Glomerular visceral epithelial cell (primary cell): ENCODE measurements at regions not wholly inside any gene's neighbourhood (a gene's known extent, or its start where the extent isn't known, plus 50 kb on each side); places are given as distances from the start of the nearest gene placed in this dataset.
"Not testable (repeated sequence)": the region's sequence is repeated elsewhere in the genome, so short reads cannot be mapped to it uniquely, and the experiment has no call there.

Experiments used
- DNase-seq: peaks from one replicate; pipeline ENCODE4 v3.0.0-alpha.2; 2016; ENCODE audit errors: extremely low spot score

- DNase-seq: no peak
Observed at GRCh38 chrY:14351590-14351989, 172.7 kb upstream of the NLGN4Y start.

DNA sequence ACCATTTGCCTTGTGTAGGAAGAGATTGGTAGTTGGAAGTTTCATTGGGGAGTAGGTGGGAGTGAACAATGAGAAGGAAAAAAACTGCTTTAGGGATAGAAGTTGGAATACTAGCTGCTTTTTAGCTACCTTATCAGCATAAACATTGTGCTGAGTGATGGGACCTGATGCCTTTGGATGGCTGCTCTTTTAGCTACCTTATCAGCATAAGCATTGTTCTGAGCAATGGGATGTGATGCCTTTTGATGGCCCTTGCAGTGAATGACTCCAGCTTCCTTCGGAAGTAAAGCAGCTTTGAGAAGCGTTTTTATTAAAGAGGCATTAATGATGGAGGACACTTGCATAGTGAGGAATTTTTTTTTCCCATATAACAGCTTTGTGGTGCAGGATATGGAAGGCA, 168.2 kb upstream of the NLGN4Y start:
- no peak for DNase-seq

GRCh38 chrY:14360748-14361500, 163.4 kb upstream of the NLGN4Y start:
- no peak for DNase-seq

DNA sequence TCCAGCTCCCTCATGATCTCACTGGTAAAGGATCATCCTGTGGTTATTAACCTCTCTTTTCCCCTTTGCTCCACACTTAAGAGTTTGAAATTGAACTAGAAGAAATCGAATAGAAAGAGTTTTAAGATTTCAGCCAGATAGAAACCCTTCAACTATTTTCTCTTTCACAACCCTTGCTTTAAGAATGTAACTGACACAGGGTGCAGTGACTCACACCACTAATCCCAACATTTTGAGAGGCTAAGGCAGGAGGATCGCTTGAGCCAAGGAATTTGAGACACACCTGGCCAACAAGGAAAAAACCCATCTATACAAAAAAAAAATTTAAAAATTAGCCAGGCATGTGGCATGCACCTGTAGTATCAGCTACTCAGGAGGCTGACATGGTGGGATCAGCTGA, 150.7 kb upstream of the NLGN4Y start:
- peak; percentile 26 for DNase-seq

DNA sequence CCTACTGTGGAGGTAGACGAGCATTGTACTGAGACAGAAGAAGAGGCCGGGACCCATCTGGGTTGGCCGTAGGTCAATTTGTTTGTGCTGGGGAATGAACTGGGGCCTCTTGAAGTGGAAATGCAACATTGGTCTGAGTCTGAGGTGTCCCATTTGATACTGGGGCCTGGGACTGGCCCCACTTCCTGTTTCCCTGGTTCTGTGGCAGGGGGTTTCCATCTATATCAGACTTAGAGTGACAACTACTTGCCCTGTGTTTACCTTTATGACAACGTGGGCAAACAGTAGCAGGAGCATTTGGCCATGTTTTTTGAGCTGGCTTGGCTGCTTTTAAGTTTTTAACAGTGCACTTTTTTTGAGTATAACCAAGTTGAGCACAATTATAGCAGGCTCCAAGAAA, 146.1 kb upstream of the NLGN4Y start:
- DNase-seq: no peak

- DNase-seq: not testable (repeated sequence)
Observed at GRCh38 chrY:14410549-14411030, 113.7 kb upstream of the NLGN4Y start.

DNA sequence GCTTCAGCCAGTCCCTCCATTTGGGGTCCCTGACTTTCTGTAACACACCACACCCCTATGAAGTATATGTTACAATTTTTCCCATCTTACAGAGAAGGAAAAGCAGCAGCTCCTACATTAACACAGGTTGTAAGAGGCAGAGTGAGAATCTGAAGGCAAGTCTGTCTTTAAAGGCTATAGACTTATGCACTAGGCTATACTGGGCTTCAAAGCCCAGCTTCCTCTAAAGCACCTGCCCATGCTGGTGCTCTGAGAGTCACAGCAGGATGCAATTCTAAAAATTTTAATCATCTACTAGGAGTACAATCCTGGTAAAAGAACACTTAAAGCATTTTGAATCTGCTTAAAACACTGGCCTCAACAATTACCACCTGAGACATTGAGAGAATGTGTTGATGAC, 113.0 kb upstream of the NLGN4Y start:
- DNase-seq: no peak

DNA sequence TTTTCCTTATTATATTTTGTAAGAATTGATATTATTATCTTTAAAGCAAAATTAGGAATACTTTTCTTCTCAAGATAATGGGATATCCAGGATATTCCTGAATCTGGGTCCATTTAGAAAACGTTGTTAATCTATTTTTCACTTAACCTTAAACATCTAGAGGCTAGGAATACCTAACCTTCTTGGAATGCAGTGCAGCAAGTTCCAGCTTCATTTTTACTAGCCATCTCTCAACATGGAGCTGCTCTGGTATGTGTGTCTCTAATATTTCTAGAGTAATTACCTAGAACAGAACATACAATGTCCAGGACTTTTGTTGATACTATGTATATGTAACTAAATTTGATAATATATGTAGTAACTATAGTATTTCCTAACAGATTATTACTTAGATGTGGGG, 87.8 kb upstream of the NLGN4Y start:
- DNase-seq: no peak

- no peak for DNase-seq
Observed at GRCh38 chrY:14437626-14438025, 86.7 kb upstream of the NLGN4Y start.

DNA sequence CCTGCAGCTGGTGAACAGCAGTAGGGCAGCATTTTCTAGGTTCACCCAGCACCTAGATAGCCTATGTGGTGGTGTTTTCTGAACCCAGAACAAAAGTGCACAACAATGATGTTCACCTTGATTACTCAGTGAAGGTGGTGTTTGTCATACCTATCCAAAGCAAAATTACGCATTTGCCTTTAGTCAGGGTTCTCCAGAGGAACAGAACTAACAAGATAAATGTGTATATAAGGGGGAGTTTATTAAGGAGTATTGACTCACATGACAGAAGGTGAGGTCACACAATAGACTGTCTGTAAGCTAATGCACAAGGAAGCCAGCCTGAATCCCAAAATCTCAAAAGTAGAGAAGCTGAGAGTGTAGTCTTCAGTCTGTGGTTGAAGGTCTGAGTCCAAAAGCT, 85.9 kb upstream of the NLGN4Y start:
- DNase-seq: no peak

DNA sequence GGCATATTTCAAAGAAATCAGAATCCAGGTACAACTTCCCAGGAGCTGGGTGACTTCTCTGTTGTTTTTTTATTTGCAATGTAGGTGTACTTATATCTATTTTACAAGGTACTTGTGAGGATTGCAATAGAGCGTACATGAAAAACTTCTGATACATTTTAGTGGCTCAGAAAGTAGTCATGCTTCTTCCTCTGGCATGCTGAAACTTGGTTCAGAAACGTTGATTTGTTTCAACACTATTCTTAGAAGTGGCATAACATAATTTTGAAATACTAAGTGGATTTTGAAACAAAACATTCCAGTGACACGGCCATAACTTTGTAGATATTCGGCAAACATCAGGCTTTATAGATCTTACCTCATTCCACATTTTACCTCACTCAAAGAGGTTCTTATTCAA, 79.8 kb upstream of the NLGN4Y start:
- no peak for DNase-seq

DNA sequence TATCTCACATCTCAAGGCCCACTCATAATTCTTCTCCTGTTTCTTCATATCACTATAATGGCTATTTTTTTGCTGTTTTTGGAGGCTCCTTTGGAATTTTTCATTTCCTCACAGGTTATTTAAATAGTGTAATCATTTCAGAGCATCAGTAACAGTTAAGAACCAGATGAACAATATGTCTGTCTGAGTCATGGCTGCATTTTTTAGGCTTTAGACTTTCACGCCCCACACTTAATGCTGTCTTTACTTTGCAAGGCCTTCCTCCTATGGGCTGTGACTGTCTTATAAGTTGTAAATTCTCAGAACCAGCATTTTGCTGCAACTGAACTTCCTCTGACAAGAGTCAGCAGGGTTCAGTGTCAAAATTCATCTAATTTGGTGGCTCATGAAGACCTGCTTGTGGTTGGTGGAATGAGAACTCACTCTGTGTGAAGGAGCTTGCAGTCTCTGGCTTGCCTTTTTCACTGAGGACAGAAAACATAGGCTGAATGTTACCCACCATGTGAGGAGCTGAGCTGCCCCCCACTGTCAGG, 56.1 kb upstream of the NLGN4Y start:
- DNase-seq: no peak

DNA sequence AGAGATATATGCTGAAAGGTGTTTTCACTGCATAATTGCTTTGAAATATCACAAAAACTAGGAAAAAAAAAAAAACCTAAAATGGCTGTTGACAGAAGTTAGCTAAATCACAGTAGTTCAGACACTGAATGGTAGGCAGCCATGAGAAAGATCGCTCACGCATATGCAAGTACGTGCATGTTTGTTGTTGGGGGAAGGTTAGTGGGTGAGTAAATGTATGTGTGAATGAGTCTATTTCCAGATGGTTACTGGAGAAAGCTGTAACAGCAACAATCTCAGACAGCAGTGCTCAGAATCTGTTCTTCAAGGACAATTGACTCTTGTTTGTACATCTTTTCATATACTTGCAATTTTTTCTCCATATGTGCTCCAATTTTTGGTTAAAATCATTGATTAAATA, 51.9 kb upstream of the NLGN4Y start:
- DNase-seq: no peak

DNA sequence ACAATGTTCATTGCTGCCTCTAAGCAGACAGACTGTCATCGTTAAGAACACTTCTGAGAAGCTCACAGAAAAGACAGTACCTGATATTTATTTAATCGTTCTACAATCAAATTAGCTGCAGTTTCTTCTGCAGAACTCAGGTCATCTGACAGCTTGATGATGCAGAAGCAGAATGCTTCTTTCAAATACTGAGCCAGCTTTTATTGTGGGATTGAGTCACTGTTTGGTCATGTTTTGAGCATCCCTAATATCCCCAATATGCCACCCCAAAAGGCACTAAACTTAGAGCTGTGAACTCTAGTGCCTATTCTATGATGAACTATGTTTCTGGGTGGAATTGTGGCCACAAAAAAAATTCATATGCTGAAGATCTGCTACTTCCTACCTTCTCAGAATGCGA, 51.0 kb upstream of the NLGN4Y start:
- no peak for DNase-seq
